HG03558 (cell line): ENCODE measurements at regions not wholly inside any gene's neighbourhood (a gene's known extent, or its start where the extent isn't known, plus 50 kb on each side); places are given as distances from the start of the nearest gene placed in this dataset.
"Not testable (repeated sequence)": the region's sequence is repeated elsewhere in the genome, so short reads cannot be mapped to it uniquely, and the experiment has no call there.

Experiments used
- ATAC-seq: cut with Tn5 transposase; IDR thresholded peaks from one replicate; pipeline ENCODE4 v1.9.1; 2021; ENCODE audit warnings: moderate number of reproducible peaks; ENCODE audit not compliant: unreplicated experiment; ENCODE audit errors: extremely low read depth

DNA sequence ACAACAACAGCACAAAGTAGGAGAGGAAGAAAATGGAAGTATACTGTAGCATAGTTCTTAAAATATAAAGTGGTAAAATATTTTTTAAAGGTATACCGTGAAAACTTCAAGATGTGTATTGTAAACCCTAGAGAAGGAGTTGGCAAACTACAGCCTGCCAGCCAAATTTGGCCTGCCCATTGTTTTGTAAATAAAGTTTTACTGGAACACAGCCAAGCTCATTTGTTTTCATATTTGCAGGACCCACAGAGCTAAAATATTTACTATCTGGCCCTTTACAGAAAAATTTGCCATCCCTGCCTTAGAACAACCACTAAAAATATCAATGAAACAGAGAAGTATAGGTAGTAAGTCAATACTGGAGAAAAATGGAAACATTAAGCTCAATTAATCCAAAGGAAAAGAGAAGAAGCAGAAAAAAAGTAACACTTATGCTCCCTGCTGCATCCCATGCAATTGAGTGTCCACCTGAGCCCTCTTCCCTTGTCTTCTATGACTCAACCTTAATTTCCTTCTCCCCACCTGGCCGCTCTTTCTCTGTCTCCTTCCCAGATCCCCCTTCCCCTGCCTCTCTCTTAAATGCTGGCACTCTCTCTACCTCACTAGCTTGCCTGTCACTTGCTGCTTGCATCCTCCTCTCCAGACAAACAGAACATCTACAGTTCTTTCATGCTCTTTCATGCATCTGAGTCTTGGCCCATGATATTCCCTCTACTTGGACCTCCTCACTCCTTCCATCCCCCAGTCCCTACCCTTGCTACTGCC is 50.6 kb upstream of the FER start:
- no peak for ATAC-seq

DNA sequence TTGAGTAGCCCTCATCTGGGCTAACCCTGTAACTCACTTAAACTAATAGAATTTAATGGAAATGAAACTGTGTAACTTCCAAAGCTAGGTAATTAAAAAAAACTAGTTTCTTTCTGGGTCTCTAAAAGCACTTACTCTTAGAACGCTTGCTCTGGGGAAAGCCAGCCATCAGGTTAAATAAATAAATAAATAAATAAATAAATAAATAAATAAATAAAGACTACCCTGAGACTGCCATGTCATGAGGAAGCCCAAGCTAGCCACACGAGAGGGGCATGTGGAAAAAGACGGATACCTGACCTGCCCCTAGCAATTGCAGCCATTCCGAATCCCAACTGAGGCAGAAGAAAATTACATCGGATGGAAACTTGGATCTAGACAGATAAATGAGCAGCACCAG is 51.3 kb upstream of the FER start:
- ATAC-seq = no peak

GRCh38 chr5:108688485-108688884 is 59.2 kb upstream of the FER start:
- ATAC-seq = no peak

DNA sequence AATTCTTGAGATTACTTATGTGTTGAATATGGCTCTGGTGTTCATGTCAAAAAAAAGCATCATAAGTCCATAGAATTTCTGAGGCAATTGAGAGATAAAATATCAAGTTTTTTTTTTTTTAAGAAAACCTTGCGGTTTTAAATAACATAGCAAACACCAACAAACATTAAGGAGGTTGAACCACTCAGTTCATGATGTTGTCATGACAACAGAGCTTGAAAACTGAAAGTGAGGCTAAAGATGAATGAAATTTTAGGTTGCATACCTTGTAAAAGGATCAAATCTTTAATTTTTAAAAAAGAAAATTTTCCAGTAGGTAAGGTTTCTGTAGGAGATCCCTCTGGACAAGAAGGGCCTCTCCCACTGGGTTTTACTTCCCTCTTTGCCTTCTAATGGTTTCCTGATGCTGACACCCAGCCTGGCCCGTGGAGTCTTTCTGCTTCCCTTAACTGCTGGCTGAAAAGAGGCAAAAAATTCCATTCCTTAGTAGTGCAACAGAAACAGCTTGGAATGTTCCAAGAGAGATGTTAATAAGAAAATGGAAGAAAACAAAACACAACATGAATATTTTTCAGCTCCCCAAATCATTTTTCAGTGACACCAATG is 60.0 kb upstream of the FER start:
- ATAC-seq = no peak

- no peak for ATAC-seq
These were observed 61.0 kb upstream of the FER start for GRCh38 chr5:108686676-108687075.

DNA sequence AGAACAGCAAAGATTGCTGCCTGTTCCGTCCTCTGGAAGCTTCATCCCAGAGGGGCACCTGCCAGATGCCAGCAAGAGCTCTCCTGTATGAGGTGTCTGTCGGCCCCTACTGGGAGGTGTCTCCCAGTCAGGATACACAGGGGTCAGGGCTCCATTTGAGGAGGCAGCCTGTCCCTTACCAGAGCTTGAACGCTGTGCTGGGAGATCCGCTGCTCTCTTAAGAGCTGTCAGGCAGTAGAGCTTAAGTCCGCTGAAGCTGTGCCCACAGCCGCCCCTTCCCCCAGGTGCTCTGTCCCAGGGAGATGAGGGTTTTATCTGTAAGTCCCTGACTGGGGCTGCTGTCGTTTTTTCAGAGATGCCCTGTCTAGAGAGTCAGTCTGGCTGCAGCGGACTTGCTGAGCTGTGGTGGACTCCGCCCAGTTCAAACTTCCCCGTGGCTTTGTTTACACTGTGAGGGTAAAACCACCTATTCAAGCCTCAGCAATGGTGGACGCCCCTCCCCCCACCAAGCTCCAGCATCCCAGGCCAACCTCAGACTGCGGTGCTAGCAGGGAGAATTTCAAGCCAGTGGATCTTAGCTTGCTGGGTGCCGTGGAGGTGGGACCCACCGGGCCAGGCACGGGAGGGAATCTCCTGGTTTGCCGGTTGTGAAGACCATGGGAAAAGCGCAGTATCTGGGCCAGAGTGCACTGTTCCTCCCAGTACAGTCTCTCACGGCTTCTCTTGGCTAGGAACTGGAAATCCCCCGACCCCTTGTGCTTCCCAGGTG is 62.1 kb upstream of the FER start:
- not testable (repeated sequence) for ATAC-seq

DNA sequence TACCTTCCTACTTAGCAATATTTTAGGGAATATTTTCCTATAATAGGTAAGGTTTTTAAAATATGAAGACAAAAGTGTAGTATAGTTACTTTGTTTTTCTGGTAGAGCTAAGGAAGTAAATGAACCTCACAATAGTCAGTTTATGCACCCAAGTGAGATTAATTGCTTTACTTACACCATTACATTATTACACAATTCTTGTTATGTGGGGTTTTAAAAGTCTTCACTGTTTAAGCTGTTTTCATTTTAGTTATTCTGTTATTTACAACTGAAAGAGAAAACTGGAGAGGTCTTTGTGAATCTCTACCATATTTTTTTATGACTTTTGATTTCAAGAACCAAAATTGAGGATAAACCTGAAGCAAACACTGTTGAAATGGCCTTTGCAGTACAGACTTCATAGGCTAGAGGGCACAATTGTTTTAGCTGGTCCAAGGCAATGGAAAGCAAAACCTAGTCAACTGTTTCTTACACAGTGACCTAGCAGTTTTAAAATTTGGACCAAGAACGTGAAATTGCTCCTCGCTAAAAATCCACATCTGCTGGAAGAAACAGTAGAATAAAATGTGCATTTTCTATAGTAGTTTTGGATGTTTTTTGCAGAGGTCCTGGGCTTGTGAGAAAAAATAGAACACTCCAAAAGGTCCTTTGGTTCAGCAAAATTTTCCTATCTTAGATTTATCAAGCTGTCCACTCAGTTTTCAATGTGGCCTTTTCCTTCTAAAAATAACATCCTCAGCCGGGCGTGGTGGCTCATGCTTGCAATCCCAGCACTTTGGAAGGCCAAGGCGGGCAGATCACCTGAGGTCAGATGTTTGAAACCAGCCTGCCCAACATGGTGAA is 66.4 kb upstream of the FER start:
- ATAC-seq = peak; percentile 99

GRCh38 chr5:108678091-108678490 is 69.6 kb upstream of the FER start:
- no peak for ATAC-seq

DNA sequence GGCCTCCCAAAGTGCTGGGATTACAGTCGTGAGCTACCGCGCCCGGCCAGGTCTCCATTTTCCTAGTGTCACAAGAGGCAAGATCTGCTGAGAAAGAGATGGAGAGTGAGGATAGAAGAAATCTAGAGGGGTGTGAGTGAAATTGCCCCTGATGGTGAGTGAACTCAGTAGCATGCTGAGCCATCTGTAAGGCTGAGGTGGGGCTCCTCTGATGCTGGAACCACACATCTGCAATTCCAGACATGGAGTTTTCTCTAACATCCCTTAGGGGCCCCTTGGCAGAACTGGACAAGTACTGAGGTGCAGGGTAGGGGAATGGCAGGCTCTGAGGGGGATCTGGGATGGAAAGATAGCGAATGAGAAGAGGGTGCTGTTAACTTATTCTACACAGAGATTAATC is 72.0 kb upstream of the FER start:
- ATAC-seq = no peak

DNA sequence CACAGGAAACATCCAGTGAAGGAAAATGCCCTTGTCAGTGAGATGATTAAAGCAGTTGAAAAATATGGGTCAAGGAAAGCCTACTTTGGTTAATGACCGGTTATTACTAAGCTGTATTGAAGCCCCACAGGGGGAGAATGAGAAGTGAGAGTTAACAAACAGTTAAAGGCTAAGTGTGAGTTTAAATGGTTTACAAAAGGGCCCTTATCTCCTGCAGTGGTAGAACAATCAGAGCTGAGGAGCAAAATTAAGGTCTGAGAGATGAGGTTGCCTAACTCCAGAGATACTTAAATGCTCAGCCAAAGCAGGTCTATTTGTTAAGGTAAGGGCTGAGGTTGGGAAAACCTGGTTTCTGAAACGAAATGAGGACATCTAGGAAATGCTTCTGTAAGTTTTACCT is 75.1 kb upstream of the FER start:
- no peak for ATAC-seq

DNA sequence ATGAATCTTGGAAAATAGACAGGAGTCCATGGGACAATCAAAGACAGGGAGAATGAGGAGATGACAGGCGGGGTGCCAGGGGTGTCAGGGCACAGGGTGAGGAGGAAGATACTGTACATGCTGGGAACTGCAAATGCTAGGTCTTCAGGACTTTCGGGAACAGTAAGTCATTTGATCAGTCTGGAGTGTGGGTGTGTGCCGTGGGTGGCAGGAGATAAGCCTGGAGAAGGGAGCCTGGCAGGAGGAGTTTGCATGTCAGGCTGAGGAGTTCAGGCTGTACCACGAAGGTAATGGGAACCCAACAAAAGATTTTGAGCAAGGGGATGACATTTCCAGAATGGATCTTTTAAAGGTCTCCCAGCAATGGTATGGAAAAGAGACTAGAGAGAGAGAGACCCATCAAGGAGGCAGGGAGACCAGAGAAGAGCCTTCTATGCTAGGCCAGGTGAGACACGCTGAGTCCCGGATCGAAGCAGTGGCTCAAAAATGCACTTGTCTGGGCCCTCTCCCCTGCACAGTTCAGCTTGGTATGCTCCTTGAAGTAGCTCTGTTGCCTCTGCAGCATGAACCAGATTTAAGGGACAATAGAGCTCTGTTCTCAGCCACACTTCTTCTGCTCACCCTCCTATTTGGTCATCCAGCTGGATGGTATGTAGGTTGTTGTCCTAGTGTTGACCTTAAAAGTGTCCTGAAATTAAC is 77.0 kb upstream of the FER start:
- ATAC-seq = no peak

DNA sequence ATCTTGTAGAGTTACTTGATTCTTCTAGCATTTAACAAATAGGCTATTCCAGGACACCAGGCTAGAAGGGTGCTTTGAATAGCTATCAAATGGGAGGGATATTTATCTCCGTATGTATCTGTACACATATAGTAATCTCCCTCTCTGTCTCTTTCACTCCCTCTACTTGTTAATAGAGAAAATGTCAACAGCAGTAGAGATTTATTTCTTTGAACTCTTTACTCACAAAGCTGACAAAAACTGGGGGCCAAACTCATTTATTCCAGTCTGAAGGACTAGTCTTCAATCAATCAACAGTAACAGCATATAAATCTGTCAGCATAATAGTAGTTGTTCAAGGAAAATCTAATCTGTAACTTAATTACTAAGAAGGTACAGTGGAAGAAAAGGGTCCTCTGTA is 78.2 kb upstream of the FER start:
- ATAC-seq = no peak

DNA sequence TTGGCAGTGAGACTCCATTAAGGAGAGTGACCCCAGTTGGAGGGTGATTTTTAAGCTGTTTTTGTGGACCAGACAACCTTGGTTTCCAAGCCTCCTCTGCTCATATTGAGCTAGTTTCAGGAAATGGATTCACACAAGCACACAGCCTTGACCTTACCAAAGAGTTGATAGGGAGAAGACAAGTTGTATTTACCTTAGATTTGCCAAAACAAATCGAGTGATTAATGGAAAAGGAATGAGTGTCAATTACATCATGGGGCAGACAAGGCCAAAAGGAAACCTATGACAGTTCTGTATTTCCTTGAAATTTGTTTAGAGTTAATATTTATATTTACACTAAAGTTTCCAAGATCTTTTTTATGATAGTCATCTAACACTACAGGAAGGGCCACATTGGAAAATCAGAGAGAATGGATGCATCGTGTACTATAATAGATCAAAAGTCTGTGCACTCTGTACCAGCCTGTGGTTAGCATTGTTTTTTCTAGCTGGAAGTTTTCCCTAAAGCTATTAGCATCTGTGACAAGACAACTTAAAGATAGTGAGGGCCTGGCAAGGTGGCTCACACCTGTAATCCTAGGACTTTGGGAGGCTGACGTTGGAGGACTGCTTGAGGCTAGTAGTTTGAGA is 86.0 kb upstream of the FER start:
- no peak for ATAC-seq

- ATAC-seq = no peak
These were observed 86.7 kb upstream of the FER start for GRCh38 chr5:108661024-108661423.

DNA sequence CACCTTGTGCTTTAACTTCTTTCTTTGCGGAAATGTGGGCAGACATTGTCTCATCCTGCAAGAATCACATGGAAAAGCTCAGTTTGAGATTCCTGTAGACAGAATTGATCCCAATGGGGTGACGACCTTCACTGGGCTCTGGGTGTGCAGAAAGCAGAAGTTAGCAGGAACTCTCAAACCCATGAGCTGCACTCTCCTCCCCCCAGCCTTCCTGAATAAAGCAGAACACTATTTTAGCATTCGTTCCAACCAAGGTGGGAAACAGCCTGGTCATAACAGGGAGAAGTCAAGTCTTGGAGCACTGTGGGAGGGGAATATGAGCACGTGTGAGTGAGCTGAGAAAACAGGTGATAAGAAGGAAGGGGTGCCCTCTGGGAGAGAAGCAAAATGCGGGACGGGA is 87.4 kb upstream of the FER start:
- no peak for ATAC-seq

GRCh38 chr5:108659531-108659930 is 88.2 kb upstream of the FER start:
- no peak for ATAC-seq

DNA sequence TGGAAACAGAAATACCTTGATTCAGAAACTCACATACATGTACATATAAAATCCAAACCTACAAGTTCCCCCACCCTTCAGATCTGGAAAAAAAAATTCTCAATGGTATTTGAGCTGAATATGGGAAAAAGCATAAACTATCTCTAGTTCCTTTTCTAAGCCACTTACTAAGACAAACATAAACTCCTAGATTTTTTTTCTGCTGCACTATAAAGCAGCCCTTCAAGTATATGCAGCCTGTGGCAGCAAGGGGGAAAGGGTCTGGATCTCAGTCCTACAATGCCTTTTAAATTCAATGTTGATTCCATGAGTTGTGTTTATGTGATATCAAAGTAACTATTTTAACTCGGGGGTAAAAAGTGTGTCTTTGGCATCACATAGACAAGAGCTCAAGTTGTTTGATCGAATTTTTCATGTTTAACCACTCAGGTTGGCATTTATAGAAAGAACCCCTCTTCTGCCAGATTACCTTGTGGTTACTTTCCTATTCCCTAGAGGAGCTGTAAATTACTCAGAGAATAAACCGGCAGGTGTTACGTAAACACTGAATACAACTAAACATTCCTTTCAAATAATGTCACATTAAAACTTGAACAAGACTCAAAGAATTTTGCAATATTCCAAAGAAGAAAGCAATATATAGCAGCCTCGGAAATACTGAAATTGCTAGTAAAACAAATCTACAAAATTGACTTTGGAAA is 91.8 kb upstream of the FER start:
- ATAC-seq = no peak

DNA sequence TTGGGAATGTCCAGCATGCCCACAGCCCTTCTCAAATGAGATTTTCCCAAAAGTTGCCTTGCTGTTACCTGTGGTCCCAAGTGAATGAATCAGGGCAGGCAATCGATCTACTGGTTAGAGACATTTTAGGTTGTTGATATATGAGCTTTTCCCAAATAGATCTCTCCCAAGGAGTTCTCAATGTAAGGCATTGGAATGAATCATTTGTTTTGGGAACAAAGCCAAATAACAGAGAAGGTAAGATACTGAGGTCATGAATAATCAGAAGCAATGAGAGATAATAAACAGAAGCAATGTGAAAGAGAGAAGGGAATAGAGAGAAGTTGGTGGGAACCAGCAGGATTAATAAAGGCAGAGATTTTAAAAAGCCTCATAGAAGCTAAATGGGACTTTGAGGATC is 93.6 kb upstream of the FER start:
- no peak for ATAC-seq

GRCh38 chr5:108653201-108653600 is 94.5 kb upstream of the FER start:
- ATAC-seq = no peak
